HG03378 (cell line): ENCODE measurements at regions not wholly inside any gene's neighbourhood (a gene's known extent, or its start where the extent isn't known, plus 50 kb on each side); places are given as distances from the start of the nearest gene placed in this dataset.
"Not testable (repeated sequence)": the region's sequence is repeated elsewhere in the genome, so short reads cannot be mapped to it uniquely, and the experiment has no call there.

Experiments used
- ATAC-seq: cut with Tn5 transposase; IDR thresholded peaks from one replicate; pipeline ENCODE4 v1.9.1; 2021; ENCODE audit warnings: mild to moderate bottlenecking, moderate library complexity; ENCODE audit not compliant: unreplicated experiment

DNA sequence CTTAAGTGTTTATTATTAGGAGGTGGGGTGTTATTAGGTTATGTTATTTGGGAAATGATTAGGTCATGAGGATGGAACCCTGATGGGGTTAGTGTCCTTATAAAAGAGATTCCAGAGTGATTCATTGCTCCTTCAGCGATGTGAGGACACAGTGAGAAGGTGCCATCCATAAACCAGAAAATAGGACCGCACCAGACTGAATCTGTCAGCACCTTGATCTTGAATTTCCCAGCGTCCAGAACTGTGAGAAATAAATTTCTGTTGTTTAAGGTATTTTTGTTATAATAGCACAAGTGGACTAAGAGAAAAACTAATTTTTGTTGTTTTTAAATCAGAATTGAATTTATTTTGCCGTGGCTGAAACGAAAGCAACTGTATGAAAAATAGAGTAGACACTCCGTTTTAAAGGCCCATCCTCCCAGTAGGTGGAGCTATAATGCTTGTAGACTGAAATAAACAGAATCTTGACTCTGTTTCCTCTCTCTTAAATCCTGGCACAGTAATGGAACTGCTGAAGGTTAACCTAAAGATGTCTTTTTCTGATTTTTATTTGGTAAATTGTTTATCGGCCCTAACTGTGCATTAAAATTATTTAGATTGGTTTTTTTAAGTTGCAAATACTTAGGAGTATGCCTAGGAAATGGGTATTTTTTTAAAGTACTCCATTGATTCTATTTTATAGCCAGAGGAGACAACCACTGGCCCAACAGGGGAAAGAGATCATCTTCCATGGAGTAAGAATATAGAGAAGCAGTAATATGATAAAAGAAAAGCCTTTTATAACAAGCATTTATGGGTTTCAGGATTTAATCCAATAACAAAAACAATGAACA is 133.2 kb upstream of the ADAMTS3 start:
- ATAC-seq: peak; percentile 85

DNA sequence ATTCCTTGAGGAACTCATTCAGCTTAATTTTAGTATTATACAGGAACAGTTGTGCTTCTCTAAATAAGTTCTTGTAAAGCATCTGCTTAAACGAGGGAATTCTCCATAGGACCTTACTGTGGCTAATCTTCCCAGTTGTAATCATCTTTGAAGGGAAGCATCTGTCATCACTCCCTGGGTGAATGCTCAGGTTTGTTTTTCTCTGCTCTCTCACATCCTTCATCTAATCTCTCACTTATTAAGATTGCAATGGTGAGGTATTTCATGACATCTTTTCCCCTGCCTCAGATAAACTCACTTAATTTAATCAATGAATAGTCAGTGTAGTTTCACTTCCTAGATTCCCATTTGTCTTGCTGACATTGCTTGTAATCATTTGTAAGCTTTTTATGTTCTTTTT is 121.8 kb upstream of the ADAMTS3 start:
- no peak for ATAC-seq

DNA sequence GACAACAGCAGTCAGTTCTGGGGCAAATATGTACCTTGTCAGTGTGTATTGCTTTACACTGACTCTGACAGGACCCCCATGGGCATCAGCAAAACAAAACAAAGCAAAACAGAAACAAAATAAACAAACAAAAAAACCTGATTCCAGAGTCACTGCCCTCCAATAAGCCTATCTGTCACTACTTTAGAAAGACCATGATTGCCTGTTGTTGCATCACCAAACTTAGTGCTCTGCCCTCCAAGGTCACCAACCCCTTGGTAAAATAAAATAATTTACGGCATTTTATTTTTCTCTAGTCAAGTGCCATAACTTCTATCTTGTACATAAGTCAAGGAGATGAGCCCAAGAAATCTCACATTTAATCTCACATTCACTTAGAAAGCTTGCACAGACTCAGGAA is 120.9 kb upstream of the ADAMTS3 start:
- no peak for ATAC-seq

DNA sequence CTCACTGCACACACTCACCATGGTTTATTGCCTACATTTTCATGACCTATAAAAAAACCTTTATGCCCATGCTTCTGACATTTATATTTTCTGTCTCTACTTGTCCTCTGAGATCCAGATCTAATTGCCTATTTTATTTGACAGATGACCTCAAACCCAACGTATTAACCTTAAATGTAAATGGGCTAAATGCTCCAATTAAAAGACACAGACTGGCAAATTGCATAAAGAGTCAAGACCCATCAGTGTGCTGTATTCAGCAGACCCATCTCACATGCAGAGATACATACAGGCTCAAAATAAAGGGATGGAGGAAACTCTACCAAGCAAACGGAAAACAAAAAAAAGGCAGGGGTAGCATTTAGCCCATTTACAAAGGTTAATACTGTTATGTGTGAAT is 117.4 kb upstream of the ADAMTS3 start:
- ATAC-seq: not testable (repeated sequence)

DNA sequence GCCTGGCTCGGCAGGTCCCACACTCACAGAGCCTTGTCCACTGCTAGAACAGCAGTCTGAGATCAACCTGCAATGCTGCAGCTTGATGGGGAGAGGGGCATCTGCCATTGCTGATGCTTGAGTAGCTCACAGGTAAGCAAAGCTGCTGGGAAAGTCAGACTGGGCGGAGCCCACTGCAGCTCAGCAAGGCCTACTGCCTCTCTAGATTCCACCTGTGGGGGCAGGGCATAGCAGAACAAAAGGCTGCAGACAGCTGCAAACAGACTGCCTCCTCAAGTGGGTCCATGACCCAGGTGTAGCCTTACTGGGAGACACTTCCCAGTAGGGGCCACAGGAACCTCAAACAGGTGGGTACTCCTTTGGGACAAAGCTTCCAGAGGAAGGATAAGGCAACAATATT is 110.6 kb upstream of the ADAMTS3 start:
- ATAC-seq: no peak

DNA sequence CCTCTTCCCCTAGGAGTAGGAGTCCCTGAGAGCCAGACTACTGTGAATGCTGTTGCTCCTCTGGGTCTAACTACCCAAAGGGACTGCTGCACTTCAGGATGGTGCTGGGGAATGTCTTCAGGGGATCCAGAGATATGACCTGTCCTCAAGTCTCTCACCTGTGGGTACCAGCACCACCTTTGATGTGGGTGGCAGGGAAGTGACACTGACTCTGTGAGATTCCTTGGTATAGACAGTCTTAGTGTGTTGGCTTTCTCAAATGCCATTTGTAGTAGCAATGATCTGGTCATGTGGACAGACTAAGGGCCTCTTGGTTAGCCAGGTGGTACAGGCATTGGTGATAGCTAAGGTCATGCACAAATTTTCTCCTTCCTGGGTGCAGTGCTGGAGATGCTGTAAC is 108.9 kb upstream of the ADAMTS3 start:
- ATAC-seq: no peak

DNA sequence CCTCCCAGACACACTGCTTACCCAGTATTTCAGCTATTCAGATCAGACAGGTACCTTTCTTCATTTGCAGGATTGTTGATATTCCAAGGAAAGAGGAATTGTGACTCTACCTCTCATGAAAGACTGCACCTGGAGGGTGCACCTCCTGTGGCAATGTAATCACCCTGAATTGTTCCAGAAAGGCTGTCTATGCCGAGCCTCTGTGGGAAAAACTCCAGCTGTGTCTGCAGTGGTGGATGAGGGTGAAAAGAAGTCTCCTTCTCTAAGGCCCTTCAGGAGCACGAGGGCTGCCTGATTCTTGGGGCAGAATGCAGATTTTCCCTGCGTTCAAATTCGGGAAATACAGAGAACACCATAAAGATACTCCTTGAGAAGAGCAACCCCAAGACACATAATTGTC is 108.2 kb upstream of the ADAMTS3 start:
- ATAC-seq: no peak

DNA sequence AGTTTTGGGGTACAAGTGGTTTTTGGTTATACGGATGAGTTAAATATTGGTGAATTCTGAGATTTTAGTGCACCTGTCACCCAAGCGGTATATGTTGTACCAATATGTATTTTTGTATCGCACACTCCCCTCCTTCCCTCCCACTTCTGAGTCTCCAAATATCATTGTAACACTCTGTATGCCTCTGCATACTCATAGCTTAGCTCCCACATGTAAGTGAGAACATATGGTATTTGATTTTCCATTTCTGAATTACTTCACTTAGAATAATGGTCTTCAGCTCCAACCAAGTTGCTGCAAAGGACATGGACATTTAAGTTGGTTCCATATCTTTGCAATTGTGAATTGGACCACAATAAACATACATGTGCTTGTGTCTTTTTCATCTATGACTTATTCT is 103.0 kb upstream of the ADAMTS3 start:
- no peak for ATAC-seq

DNA sequence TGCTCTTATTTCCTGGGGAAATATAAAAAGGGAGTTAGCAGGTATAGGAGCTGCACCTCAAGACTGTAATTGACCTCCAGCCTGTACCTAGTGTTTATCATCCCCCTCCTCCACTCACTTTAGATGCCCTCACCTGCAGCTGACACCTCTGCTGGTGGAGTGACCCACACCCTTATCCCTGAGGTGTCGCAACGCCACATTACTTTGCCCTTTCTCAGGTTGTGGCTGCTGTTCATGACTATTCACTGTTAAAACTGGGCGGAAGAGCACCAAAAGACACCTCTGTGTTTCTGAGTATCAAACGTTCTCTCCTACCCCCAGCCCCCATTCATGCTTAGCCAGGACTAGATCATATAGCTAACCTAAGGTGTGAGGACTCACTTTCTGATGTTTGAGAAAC is 101.5 kb upstream of the ADAMTS3 start:
- no peak for ATAC-seq

DNA sequence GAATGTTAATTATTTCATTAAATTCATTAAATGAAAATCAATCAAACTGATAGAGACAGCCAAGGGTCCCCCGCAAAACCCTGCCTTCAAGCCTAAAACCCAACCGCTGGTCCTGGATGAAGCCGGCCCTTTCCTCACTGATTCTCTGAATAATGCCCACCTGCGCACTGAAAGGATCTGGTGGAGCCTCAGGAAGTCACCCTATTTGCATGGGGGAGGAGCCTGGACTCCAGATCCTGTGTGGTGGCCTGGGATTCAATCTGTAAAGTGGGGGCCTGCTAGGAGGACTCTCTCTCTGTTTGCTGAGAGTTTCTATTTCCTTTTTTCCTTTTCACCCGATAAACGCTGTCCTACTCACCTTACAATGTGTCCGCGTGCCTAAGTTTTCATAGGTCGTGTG is 97.9 kb upstream of the ADAMTS3 start:
- ATAC-seq: no peak

DNA sequence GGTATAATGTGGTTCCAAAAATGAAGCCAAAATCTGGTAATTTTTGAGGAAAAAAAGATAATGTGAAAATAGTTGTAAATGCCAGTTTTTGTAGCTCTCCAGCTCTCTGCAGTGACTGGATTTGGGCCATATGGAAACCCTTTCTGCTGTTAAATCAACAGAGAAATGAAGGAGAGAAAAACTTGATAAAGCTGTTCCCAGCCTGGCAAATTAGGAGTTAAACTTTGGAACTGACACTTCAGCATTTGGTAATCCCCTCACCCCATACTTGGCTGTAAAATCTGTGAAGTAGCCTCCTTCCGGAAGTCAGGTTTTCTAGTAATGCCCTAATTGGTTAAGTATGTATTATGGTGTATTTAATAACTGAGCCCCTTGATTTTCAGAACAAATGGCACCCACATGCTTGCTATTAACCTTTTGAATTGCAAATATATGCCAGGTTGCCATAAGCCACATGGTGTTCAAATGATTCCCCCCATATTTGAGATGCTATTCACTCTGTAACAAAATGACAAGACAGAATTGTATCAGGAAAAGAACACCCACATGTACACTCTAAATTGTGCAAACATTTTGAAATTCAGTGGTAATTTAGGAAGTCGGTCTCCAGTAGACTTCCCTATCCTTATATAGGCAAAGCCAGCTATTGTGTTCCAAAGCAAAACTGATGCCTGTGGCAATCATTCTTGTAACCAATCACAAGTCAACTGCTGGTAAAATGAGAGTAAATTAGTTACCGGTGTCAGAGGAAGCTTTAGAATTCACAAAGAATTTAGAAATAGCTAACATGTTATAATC is 96.3 kb upstream of the ADAMTS3 start:
- ATAC-seq: no peak

DNA sequence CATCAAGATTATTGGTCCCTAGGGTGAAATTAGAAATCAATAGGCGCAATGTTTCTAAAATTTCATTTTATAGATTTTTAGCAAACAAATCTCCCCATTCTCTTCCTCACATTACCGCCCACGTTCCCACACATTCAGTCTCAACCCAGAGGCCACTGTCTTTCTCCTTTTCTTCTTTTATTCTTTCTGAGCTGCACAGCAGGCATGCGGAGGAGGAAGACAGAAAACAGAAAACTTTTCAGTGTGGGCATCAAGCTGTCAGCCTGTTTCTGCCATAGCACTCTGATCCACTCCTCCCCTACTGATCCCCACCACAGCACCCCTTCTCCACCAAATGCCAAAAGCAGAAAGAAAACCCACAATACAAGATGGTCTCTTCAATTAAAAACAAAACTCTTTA is 94.8 kb upstream of the ADAMTS3 start:
- ATAC-seq: no peak

DNA sequence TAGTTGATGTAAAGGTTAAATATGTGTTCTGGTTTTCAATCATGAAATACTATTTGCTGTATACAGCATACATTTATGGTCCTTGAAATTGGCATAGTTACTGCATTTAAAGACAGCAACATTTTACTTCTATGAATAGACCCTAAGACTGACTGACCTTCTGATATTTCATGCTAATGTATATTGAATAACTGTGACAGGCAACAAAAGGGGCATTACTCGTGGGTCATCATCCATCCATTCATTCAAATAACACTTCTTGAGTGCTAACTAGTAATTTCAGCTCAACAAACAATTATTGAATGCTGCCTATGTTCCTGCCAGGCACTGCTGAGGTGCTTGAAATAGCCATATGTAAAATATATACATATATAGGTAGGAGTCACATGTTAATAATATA is 92.8 kb upstream of the ADAMTS3 start:
- no peak for ATAC-seq

DNA sequence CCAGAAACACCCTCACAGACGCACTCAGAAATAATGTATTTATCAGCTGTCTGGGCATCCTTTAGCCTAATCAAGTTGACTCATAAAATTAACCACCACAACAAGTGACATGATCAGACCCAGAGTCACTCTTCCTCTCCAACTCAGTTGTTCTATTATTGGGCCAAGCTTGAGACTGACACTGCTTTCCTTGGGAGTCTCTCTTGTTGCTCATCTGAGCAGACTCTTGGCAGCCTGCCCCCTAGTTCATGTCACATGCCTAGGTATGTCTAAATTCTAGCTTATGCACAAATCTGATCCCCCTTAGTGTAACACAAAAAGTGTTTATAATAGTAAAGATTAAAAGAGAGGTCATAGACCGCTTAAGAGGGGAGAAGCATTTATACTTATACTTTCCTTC is 72.6 kb upstream of the ADAMTS3 start:
- ATAC-seq: no peak

DNA sequence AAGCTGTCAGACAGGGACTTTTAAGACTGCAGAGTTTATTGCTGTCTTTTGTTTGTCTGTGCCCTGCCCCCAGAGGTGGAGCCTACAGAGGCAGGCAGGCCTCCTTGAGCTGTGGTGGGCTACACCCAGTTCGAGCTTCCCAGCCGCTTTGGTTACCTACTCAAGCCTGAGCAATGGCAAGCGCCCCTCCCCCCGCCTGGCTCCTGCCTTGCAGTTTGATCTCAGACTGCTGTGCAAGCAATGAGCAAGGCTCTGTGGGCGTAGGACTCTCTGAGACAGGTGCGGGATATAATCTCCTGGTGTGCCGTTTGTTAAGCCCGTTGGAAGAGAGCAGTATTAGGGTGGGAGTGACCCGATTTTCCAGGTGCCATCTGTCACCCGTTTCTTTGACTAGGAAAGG is 67.8 kb upstream of the ADAMTS3 start:
- ATAC-seq: not testable (repeated sequence)

DNA sequence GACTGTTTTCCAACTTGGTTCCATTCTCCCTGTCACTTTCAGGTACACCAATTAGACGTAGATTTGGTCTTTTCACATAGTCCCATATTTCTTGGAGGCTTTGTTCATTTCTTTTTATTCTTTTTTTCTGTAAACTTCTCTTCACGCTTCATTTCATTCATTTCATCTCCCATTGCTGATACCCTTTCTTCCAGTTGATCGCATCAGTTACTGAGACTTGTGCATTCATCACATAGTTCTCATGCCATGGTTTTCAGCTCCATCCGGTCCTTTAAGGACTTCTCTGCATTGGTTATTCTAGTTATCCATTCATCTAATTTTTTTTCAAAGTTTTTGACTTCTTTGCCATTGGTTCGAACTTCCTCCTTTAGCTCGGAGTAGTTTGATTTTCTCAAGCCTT is 66.9 kb upstream of the ADAMTS3 start:
- not testable (repeated sequence) for ATAC-seq

DNA sequence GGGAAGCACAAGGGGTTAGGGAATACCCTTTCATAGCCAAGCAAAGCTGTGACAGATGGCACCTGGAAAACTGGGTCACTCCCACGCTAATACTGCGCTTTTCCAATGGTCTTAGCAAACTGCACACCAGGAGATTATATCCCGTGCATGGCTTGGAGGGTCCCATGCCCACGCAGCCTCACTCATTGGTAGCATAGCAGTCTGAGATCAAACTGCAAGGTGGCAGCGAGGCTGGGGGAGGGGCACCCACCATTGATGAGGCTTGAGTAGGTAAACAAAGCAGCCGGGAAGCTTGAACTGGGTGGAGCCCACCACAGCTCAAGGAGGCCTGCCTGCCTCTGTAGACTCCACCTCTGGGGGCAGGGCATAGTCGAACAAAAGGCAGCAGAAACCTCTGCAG is 63.2 kb upstream of the ADAMTS3 start:
- not testable (repeated sequence) for ATAC-seq

DNA sequence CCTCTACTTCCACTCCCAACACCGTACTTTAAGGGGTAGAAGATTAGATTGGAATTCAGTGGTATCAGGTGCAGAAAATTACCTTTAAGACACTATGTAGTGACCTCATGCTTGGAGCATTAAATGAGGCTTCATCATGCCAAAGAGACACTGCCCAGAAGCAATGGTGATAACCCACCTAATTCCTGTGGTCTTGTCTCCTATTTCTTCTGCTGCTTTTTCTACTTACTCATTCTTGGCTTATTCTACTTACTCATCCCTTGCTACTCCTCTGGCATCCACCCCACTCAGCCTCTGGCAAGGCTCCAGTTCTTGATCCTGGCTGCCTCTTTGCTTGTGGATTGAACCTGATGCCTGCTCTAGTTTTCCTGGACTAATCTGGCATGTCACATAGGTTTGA is 62.3 kb upstream of the ADAMTS3 start:
- ATAC-seq: no peak

DNA sequence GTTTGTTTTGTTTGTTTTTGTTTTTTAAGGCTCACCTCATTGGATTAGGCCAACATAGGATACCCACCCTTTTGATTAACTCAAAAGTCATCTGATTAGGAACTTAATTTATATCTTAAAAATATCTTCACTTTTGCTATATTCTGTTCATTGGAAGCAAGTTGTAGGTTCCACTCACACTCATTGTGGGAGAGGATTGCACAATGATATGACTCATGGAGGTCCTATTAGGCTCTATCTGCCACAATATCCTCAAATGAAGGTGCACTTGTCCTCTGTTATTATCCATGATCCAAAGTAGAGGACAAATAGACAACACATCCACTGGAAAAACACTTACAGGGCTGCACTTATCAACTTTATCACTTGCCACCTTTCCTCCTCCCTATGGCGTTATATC is 60.5 kb upstream of the ADAMTS3 start:
- ATAC-seq: no peak

DNA sequence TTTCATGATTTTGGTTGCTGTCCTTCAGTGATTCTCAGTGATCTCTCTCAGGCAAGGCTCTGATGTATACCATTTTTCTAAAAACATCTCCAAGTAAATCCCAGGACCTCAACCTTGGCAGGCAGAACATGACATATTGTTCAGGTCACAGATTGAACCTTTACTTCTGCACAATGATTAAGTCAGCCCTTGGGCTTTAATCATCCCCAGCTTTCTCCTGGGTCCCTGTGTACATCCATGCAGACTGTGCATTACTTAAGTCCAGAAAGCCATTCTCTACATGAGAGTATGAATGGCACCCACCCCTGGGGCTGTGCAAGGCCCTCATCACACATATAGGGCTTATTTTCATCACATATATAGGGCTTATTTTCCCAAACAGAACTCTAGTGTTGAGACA is 58.7 kb upstream of the ADAMTS3 start:
- ATAC-seq: no peak
